Fibroblast of peridontal ligament (primary cell): ENCODE measurements at regions not wholly inside any gene's neighbourhood (a gene's known extent, or its start where the extent isn't known, plus 50 kb on each side); places are given as distances from the start of the nearest gene placed in this dataset.
"Not testable (repeated sequence)": the region's sequence is repeated elsewhere in the genome, so short reads cannot be mapped to it uniquely, and the experiment has no call there.

Source experiments
- DNase-seq: peaks from one replicate; pipeline ENCODE4 v3.0.0-alpha.2; 2010; ENCODE audit errors: extremely low read depth

- peak; percentile 58 for DNase-seq
Observed at GRCh38 chr9:81076131-81076530, 613.2 kb downstream of the TLE1 start.

GRCh38 chr9:81074221-81074620 is 615.1 kb downstream of the TLE1 start:
- no peak for DNase-seq

GRCh38 chr9:81073821-81074220 is 615.5 kb downstream of the TLE1 start:
- no peak for DNase-seq

- no peak for DNase-seq
Observed at GRCh38 chr9:81072758-81073157, 616.6 kb downstream of the TLE1 start.

GRCh38 chr9:81071108-81071507 is 618.2 kb downstream of the TLE1 start:
- DNase-seq = no peak

- no peak for DNase-seq
Observed at GRCh38 chr9:81070689-81071088, 618.7 kb downstream of the TLE1 start.

GRCh38 chr9:81069923-81070322 is 619.4 kb downstream of the TLE1 start:
- peak; percentile 22 for DNase-seq

- DNase-seq = no peak
Observed at GRCh38 chr9:81069038-81069795, 620.1 kb downstream of the TLE1 start.

- DNase-seq = not testable (repeated sequence)
Observed at GRCh38 chr9:81062995-81063394, 626.4 kb downstream of the TLE1 start.

GRCh38 chr9:81058782-81059181 is 630.6 kb downstream of the TLE1 start:
- DNase-seq = peak; percentile 11

GRCh38 chr9:81053298-81054025 is 635.9 kb downstream of the TLE1 start:
- peak; percentile 25 for DNase-seq

- DNase-seq = peak; percentile 83
Observed at GRCh38 chr9:81052846-81053245, 636.5 kb downstream of the TLE1 start.

- DNase-seq = no peak
Observed at GRCh38 chr9:81047280-81047679, 642.1 kb downstream of the TLE1 start.

- DNase-seq = no peak
Observed at GRCh38 chr9:81045658-81046057, 643.7 kb downstream of the TLE1 start.

- no peak for DNase-seq
Observed at GRCh38 chr9:81037889-81038288, 651.5 kb downstream of the TLE1 start.

- no peak for DNase-seq
Observed at GRCh38 chr9:81035601-81036000, 653.7 kb downstream of the TLE1 start.

GRCh38 chr9:81035171-81035570 is 654.2 kb downstream of the TLE1 start:
- DNase-seq = peak; percentile 77

GRCh38 chr9:81032831-81033230 is 656.5 kb downstream of the TLE1 start:
- peak; percentile 50 for DNase-seq

GRCh38 chr9:81032030-81032572 is 657.2 kb downstream of the TLE1 start:
- DNase-seq = peak; percentile 96

GRCh38 chr9:81031422-81032029 is 657.8 kb downstream of the TLE1 start:
- DNase-seq = no peak

GRCh38 chr9:81030027-81030426 is 659.3 kb downstream of the TLE1 start:
- DNase-seq = no peak

- DNase-seq = peak; percentile 89
Observed at GRCh38 chr9:81028504-81028903, 660.8 kb downstream of the TLE1 start.

GRCh38 chr9:81022177-81022576 is 667.2 kb downstream of the TLE1 start:
- DNase-seq = peak; percentile 92
